WERI-Rb-1 (cell line): ENCODE measurements at regions not wholly inside any gene's neighbourhood (a gene's known extent, or its start where the extent isn't known, plus 50 kb on each side); places are given as distances from the start of the nearest gene placed in this dataset.

ENCODE experiments used
- DNase-seq: peaks from one replicate; pipeline ENCODE4 v3.0.0-alpha.2; 2020
- H3K27ac ChIP-seq: fragments of 250-450 bp; sonication (Bioruptor Pico); 2 replicates; pipeline ENCODE4 v1.5.1; 2020; ENCODE audit warnings: mild to moderate bottlenecking, moderate library complexity
- H3K27me3 ChIP-seq: fragments of 250-450 bp; sonication (Bioruptor Pico); 2 replicates; pipeline ENCODE4 v1.5.1; 2021; ENCODE audit warnings: mild to moderate bottlenecking, low read depth, moderate library complexity; ENCODE audit not compliant: insufficient read depth, severe bottlenecking
- H3K36me3 ChIP-seq: fragments of 250-450 bp; sonication (Bioruptor Pico); 2 replicates; pipeline ENCODE4 v1.5.1; 2020; ENCODE audit warnings: mild to moderate bottlenecking, moderate library complexity
- H3K4me3 ChIP-seq: 2 replicates; pipeline ENCODE4 v1.5.1; 2011; ENCODE audit warnings: low read depth, mild to moderate bottlenecking, control low read depth, low read length
- H3K9me3 ChIP-seq: fragments of 250-450 bp; sonication (Bioruptor Pico); 2 replicates; pipeline ENCODE4 v1.5.1; 2021; ENCODE audit warnings: mild to moderate bottlenecking, moderate library complexity; ENCODE audit not compliant: severe bottlenecking
- CTCF ChIP-seq: IDR thresholded peaks from 2 replicates; pipeline ENCODE4 v1.5.1; 2011; ENCODE audit warnings: low read depth, mild to moderate bottlenecking, control low read depth, inconsistent platforms, low read length

- Histone ChIP-seq H3K9me3 (no peaks in the 10 kb centered on the region), H3K27me3 (no peaks in the 10 kb centered on the region), H3K27ac (no peak overlapping the region), H3K36me3 (no peaks in the 10 kb centered on the region), H3K4me3 (no peak overlapping the region)
- DNase-seq = no peak
- TF ChIP-seq CTCF = no peak
Measured at GRCh38 chr16:85210423-85211169, 98.3 kb upstream of the CIBAR2 start.

- Histone ChIP-seq H3K36me3 (no peaks in the 10 kb centered on the region), H3K27ac (no peak overlapping the region), H3K27me3 (no peaks in the 10 kb centered on the region), H3K9me3 (no peaks in the 10 kb centered on the region), H3K4me3 (no peak overlapping the region)
- TF ChIP-seq CTCF = no peak
- no peak for DNase-seq
Measured at GRCh38 chr16:85211271-85211801, 99.1 kb upstream of the CIBAR2 start.

GRCh38 chr16:85213926-85214675, 101.8 kb upstream of the CIBAR2 start:
- no peak for TF ChIP-seq CTCF
- Histone ChIP-seq H3K9me3 (no peaks in the 10 kb centered on the region), H3K36me3 (no peaks in the 10 kb centered on the region), H3K27me3 (no peaks in the 10 kb centered on the region), H3K4me3 (no peak overlapping the region), H3K27ac (peak overlapping the region; percentile 90)
- peak; percentile 73 for DNase-seq

GRCh38 chr16:85215478-85216118, 103.3 kb upstream of the CIBAR2 start:
- H3K27me3 ChIP-seq = no peaks in the 10 kb centered on the region
- H3K9me3 ChIP-seq = no peaks in the 10 kb centered on the region
- peak overlapping the region; percentile 90 for H3K27ac ChIP-seq
- no peak for TF ChIP-seq CTCF
- no peak overlapping the region for H3K4me3 ChIP-seq
- no peaks in the 10 kb centered on the region for H3K36me3 ChIP-seq
- DNase-seq = no peak

GRCh38 chr16:85216522-85217375, 104.5 kb upstream of the CIBAR2 start:
- Histone ChIP-seq H3K27ac (peak overlapping the region; percentile 64), H3K4me3 (no peak overlapping the region), H3K36me3 (no peaks in the 10 kb centered on the region), H3K9me3 (no peaks in the 10 kb centered on the region), H3K27me3 (no peaks in the 10 kb centered on the region)
- peak; percentile 66 for DNase-seq
- TF ChIP-seq CTCF = no peak
